H9 (cell line): ENCODE measurements at regions not wholly inside any gene's neighbourhood (a gene's known extent, or its start where the extent isn't known, plus 50 kb on each side); places are given as distances from the start of the nearest gene placed in this dataset.

Source experiments
- DNase-seq: peaks from one replicate; pipeline ENCODE4 v3.0.0-alpha.2; 2017
- H2AFZ ChIP-seq: one replicate; pipeline ENCODE4 v1.6.1; 2013; ENCODE audit warnings: mild to moderate bottlenecking, low read length, control low read depth, moderate library complexity
- H2AK5ac ChIP-seq: 2 replicates; pipeline ENCODE4 v1.6.1; 2013; ENCODE audit warnings: low read length, control low read depth, mixed read lengths; ENCODE audit not compliant: insufficient read length
- H2BK120ac ChIP-seq: one replicate; pipeline ENCODE4 v1.6.1; 2013; ENCODE audit warnings: low read depth, mild to moderate bottlenecking, low read length, control low read depth, inconsistent platforms; ENCODE audit not compliant: poor library complexity, severe bottlenecking
- H2BK12ac ChIP-seq: 2 replicates; pipeline ENCODE4 v1.6.1; 2013; ENCODE audit warnings: low read length, control low read depth, mixed read lengths, low read depth; ENCODE audit not compliant: insufficient read length
- H2BK15ac ChIP-seq: 2 replicates; pipeline ENCODE4 v1.6.1; 2013; ENCODE audit warnings: low read depth, low read length, control low read depth
- H2BK20ac ChIP-seq: one replicate; pipeline ENCODE4 v1.6.1; 2013; ENCODE audit warnings: low read depth, mild to moderate bottlenecking, low read length, control low read depth, inconsistent platforms; ENCODE audit not compliant: poor library complexity, severe bottlenecking
- H2BK5ac ChIP-seq: 2 replicates; pipeline ENCODE4 v1.6.1; 2013; ENCODE audit warnings: low read length, control low read depth, mixed read lengths; ENCODE audit not compliant: insufficient read length
- H3K14ac ChIP-seq: 2 replicates; pipeline ENCODE4 v1.6.1; 2013; ENCODE audit warnings: low read length, control low read depth; ENCODE audit not compliant: insufficient read depth
- H3K18ac ChIP-seq: 2 replicates; pipeline ENCODE4 v1.6.1; 2013; ENCODE audit warnings: low read depth, mild to moderate bottlenecking, mixed read lengths, low read length, control low read depth; ENCODE audit not compliant: insufficient read length
- H3K23ac ChIP-seq: 2 replicates; pipeline ENCODE4 v1.6.1; 2013; ENCODE audit warnings: low read length, control low read depth, mixed read lengths, low read depth; ENCODE audit not compliant: insufficient read length
- H3K23me2 ChIP-seq: 2 replicates; pipeline ENCODE4 v1.6.1; 2013; ENCODE audit warnings: low read depth, mild to moderate bottlenecking, mixed read lengths, low read length, control low read depth; ENCODE audit not compliant: insufficient read length, poor library complexity, severe bottlenecking
- H3K27ac ChIP-seq: 2 replicates; pipeline ENCODE4 v1.5.1; 2013; ENCODE audit warnings: low read length, control low read depth, mixed read lengths, low read depth; ENCODE audit not compliant: insufficient read length
- H3K27me3 ChIP-seq: 2 replicates; pipeline ENCODE4 v1.6.1; 2013; ENCODE audit warnings: low read length, control low read depth, inconsistent platforms; ENCODE audit not compliant: insufficient read depth
- H3K4ac ChIP-seq: 2 replicates; pipeline ENCODE4 v1.6.1; 2013; ENCODE audit warnings: low read depth, mild to moderate bottlenecking, control low read depth, inconsistent platforms, low read length, moderate library complexity
- H3K4me1 ChIP-seq: 2 replicates; pipeline ENCODE4 v1.6.1; 2013; ENCODE audit warnings: low read length, control low read depth, inconsistent platforms; ENCODE audit not compliant: insufficient read depth
- H3K4me2 ChIP-seq: 2 replicates; pipeline ENCODE4 v1.6.1; 2013; ENCODE audit warnings: low read length, control low read depth, mixed read lengths; ENCODE audit not compliant: insufficient read length, insufficient read depth
- H3K56ac ChIP-seq: 2 replicates; pipeline ENCODE4 v1.6.1; 2013; ENCODE audit warnings: low read depth, mild to moderate bottlenecking, mixed read lengths, low read length, control low read depth; ENCODE audit not compliant: insufficient read length
- H3K79me1 ChIP-seq: 2 replicates; pipeline ENCODE4 v1.6.1; 2013; ENCODE audit warnings: low read depth, mild to moderate bottlenecking, moderate library complexity, low read length, control low read depth, inconsistent platforms; ENCODE audit not compliant: insufficient read depth, poor library complexity, severe bottlenecking
- H3K79me2 ChIP-seq: 2 replicates; pipeline ENCODE4 v1.6.1; 2013; ENCODE audit warnings: low read length, control low read depth, inconsistent platforms; ENCODE audit not compliant: insufficient read depth
- H3K9ac ChIP-seq: 2 replicates; pipeline ENCODE4 v1.6.1; 2013; ENCODE audit warnings: low read length, control low read depth, mixed read lengths; ENCODE audit not compliant: insufficient read length; ENCODE audit errors: extremely low read depth
- H3K9me3 ChIP-seq: one replicate; pipeline ENCODE4 v1.6.1; 2013; ENCODE audit warnings: low read depth, low read length, inconsistent platforms; ENCODE audit not compliant: control insufficient read depth
- H3T11ph ChIP-seq: one replicate; pipeline ENCODE4 v1.6.1; 2013; ENCODE audit warnings: mild to moderate bottlenecking, low read length, control low read depth, inconsistent platforms
- H4K20me1 ChIP-seq: one replicate; pipeline ENCODE4 v1.6.1; 2013; ENCODE audit not compliant: control insufficient read depth, insufficient read length, insufficient read depth
- H4K5ac ChIP-seq: 2 replicates; pipeline ENCODE4 v1.6.1; 2013; ENCODE audit warnings: low read depth, mild to moderate bottlenecking, mixed read lengths, low read length, control low read depth; ENCODE audit not compliant: insufficient read length
- H4K8ac ChIP-seq: replicated peaks from 2 replicates; pipeline ENCODE4 v1.6.1; 2013; ENCODE audit warnings: low read length, control low read depth, mixed read lengths, low read depth; ENCODE audit not compliant: insufficient read length
- H4K91ac ChIP-seq: 2 replicates; pipeline ENCODE4 v1.6.1; 2013; ENCODE audit warnings: low read depth, mild to moderate bottlenecking, moderate library complexity, mixed read lengths, low read length, control low read depth; ENCODE audit not compliant: insufficient read length
- H3K27ac Mint-ChIP-seq, 3 experiments: 2 replicates in 2 of 3; 3 replicates in 1 of 3; pipeline ENCODE4 v1.8.0; 2020 to 2021; ENCODE audit warnings: mixed read lengths in 3 of 3, mild to moderate bottlenecking in 1 of 3, moderate library complexity in 1 of 3
- H3K27me3 Mint-ChIP-seq: 2 replicates; pipeline ENCODE4 v1.8.0; 2021; ENCODE audit warnings: low read depth, mild to moderate bottlenecking, moderate library complexity, mixed read lengths
- H3K36me3 Mint-ChIP-seq, 3 experiments: 2 replicates in 2 of 3; 3 replicates in 1 of 3; pipeline ENCODE4 v1.8.0; 2020 to 2021; ENCODE audit warnings: low read depth in 3 of 3, mixed read lengths in 3 of 3; ENCODE audit not compliant: insufficient read depth in 1 of 3
- H3K4me1 Mint-ChIP-seq, 2 experiments: 2 replicates each; pipeline ENCODE4 v1.8.0; 2020; ENCODE audit warnings: mixed read lengths in 2 of 2
- H3K4me3 Mint-ChIP-seq, 2 experiments: 2 replicates in 1 of 2; 3 replicates in 1 of 2; pipeline ENCODE4 v1.8.0; 2020 to 2021; ENCODE audit warnings: mild to moderate bottlenecking in 2 of 2, mixed read lengths in 2 of 2, moderate library complexity in 1 of 2
- H3K9me3 Mint-ChIP-seq, 2 experiments: 2 replicates in 1 of 2; 3 replicates in 1 of 2; pipeline ENCODE4 v1.8.0; 2020; ENCODE audit warnings: mild to moderate bottlenecking in 2 of 2, mixed read lengths in 2 of 2, moderate library complexity in 1 of 2
- CTCF ChIP-seq: fragments of 200-600 bp; sonication (generic); conservative IDR thresholded peaks from 3 replicates; pipeline ENCODE4 v1.8.0; 2021; ENCODE audit warnings: antibody characterized with exemption, mild to moderate bottlenecking
- WGBS: extraction: QIAGEN DNeasy Blood & Tissue Kit; methylation state at CpG from one replicate; pipeline ENCODE4 v1.1.7; 2013; ENCODE audit warnings: missing lambda C conversion rate, low lambda C conversion rate, mixed read lengths; ENCODE audit not compliant: insufficient read length; ENCODE audit errors: extremely low coverage; 5-methylcytosine and 5-hydroxymethylcytosine counted together

GRCh38 chr20:23260181-23260840, 90.3 kb upstream of the NXT1 start:
- H3K36me3 Mint-ChIP-seq: peaks cover 0 to 4% (median 2%) of the 10 kb centered on the region in 3 experiments; a peak in 1 of 7 replicates
- peaks cover 6 to 7% of the 10 kb centered on the region in 2 experiments; a peak in 3 of 5 replicates for H3K9me3 Mint-ChIP-seq
- no peak overlapping the region for H4K8ac ChIP-seq
- no peak overlapping the region for H3K14ac ChIP-seq
- no peak overlapping the region for H3K4me3 Mint-ChIP-seq
- no peak overlapping the region for H3K27ac Mint-ChIP-seq
- H4K91ac ChIP-seq: no peak overlapping the region
- no peak overlapping the region for H3K27ac ChIP-seq
- no peak overlapping the region for H3K4me2 ChIP-seq
- H3K4me1 Mint-ChIP-seq: peaks cover 5 to 19% of the 10 kb centered on the region in 2 experiments; a peak in 3 of 4 replicates
- no peak overlapping the region for H2AK5ac ChIP-seq
- no peaks in the 10 kb centered on the region; the same call in 1 of the 2 replicates for H3K4me1 ChIP-seq
- H3K79me2 ChIP-seq: no peaks in the 10 kb centered on the region
- no peak overlapping the region for H4K5ac ChIP-seq
- no peak overlapping the region for H2BK12ac ChIP-seq
- no peaks in the 10 kb centered on the region for H3K79me1 ChIP-seq
- H3K27me3 Mint-ChIP-seq: peaks cover 2% of the 10 kb centered on the region; the same call in 1 of the 2 replicates
- no peaks in the 10 kb centered on the region for H3K9me3 ChIP-seq
- no peak overlapping the region for H3T11ph ChIP-seq
- no peak overlapping the region for H3K4ac ChIP-seq
- H3K9ac ChIP-seq: no peak overlapping the region
- no peak overlapping the region for H3K56ac ChIP-seq
- H4K20me1 ChIP-seq: no peaks in the 10 kb centered on the region
- H3K23ac ChIP-seq: no peak overlapping the region
- H2BK5ac ChIP-seq: no peak overlapping the region
- no peak overlapping the region for H2BK15ac ChIP-seq
- H3K18ac ChIP-seq: no peak overlapping the region
- no peaks in the 10 kb centered on the region for H3K23me2 ChIP-seq
- no peak overlapping the region for H2AFZ ChIP-seq
- no peak overlapping the region for H2BK20ac ChIP-seq
- no peak for TF ChIP-seq CTCF
- no peaks in the 10 kb centered on the region for H3K27me3 ChIP-seq
- no CpG with 5 or more reads among the region's 6 CpGs for WGBS
- no peak overlapping the region for H2BK120ac ChIP-seq
- no peak for DNase-seq
